GM20431 (cell line): ENCODE measurements at regions not wholly inside any gene's neighbourhood (a gene's known extent, or its start where the extent isn't known, plus 50 kb on each side); places are given as distances from the start of the nearest gene placed in this dataset.
"Not testable (repeated sequence)": the region's sequence is repeated elsewhere in the genome, so short reads cannot be mapped to it uniquely, and the experiment has no call there.

Experiments used
- in situ Hi-C: fragments of 300-500 bp; cut with MseI, MboI; formaldehyde crosslinking; loops from one replicate; pipeline ENCODE4 v1.15.0; 2020; ENCODE audit warnings: low sequenced_read_pairs; ENCODE audit not compliant: unreplicated experiment

GRCh38 chr13:48804821-48805601 lies 151.3 kb downstream of the CYSLTR2 start:
- in situ Hi-C loops, result no loop called here

- in situ Hi-C loops, result no loop called here
Measured at GRCh38 chr13:48806522-48806921, 152.8 kb downstream of the CYSLTR2 start.

- in situ Hi-C loops, result no loop called here
Measured at GRCh38 chr13:48808683-48809082, 155.0 kb downstream of the CYSLTR2 start.

GRCh38 chr13:48810013-48810412 lies 156.3 kb downstream of the CYSLTR2 start:
- in situ Hi-C loops, result no loop called here

GRCh38 chr13:48813518-48813917 lies 159.8 kb downstream of the CYSLTR2 start:
- in situ Hi-C loops, result no loop called here

GRCh38 chr13:48816700-48817099 lies 159.0 kb upstream of the FNDC3A start:
- in situ Hi-C loops, result no loop called here

- in situ Hi-C loops, result no loop called here
Measured at GRCh38 chr13:48817166-48817802, 158.4 kb upstream of the FNDC3A start.

- in situ Hi-C loops, result no loop called here
Measured at GRCh38 chr13:48818495-48819356, 157.0 kb upstream of the FNDC3A start.

GRCh38 chr13:48819376-48819775 lies 156.3 kb upstream of the FNDC3A start:
- in situ Hi-C loops, result no loop called here

GRCh38 chr13:48819899-48820298 lies 155.8 kb upstream of the FNDC3A start:
- in situ Hi-C loops, result no loop called here

GRCh38 chr13:48823526-48823925 lies 152.2 kb upstream of the FNDC3A start:
- in situ Hi-C loops, result not testable (repeated sequence)

- in situ Hi-C loops, result no loop called here
Measured at GRCh38 chr13:48826039-48826438, 149.7 kb upstream of the FNDC3A start.

- in situ Hi-C loops, result not testable (repeated sequence)
Measured at GRCh38 chr13:48826922-48827454, 148.7 kb upstream of the FNDC3A start.

- in situ Hi-C loops, result no loop called here
Measured at GRCh38 chr13:48827709-48828108, 148.0 kb upstream of the FNDC3A start.

GRCh38 chr13:48828962-48829411 lies 146.7 kb upstream of the FNDC3A start:
- in situ Hi-C loops, result no loop called here

GRCh38 chr13:48829536-48829935 lies 146.2 kb upstream of the FNDC3A start:
- in situ Hi-C loops, result no loop called here

GRCh38 chr13:48831248-48831647 lies 144.5 kb upstream of the FNDC3A start:
- in situ Hi-C loops, result no loop called here

- in situ Hi-C loops, result no loop called here
Measured at GRCh38 chr13:48833412-48833811, 142.3 kb upstream of the FNDC3A start.

- in situ Hi-C loops, result not testable (repeated sequence)
Measured at GRCh38 chr13:48835326-48835725, 140.4 kb upstream of the FNDC3A start.

GRCh38 chr13:48838193-48838973 lies 137.3 kb upstream of the FNDC3A start:
- in situ Hi-C loops, result no loop called here
